ENCODE measurements at regions not wholly inside any gene's neighbourhood (a gene's known extent, or its start where the extent isn't known, plus 50 kb on each side); places are given as distances from the start of the nearest gene placed in this dataset.

DNA sequence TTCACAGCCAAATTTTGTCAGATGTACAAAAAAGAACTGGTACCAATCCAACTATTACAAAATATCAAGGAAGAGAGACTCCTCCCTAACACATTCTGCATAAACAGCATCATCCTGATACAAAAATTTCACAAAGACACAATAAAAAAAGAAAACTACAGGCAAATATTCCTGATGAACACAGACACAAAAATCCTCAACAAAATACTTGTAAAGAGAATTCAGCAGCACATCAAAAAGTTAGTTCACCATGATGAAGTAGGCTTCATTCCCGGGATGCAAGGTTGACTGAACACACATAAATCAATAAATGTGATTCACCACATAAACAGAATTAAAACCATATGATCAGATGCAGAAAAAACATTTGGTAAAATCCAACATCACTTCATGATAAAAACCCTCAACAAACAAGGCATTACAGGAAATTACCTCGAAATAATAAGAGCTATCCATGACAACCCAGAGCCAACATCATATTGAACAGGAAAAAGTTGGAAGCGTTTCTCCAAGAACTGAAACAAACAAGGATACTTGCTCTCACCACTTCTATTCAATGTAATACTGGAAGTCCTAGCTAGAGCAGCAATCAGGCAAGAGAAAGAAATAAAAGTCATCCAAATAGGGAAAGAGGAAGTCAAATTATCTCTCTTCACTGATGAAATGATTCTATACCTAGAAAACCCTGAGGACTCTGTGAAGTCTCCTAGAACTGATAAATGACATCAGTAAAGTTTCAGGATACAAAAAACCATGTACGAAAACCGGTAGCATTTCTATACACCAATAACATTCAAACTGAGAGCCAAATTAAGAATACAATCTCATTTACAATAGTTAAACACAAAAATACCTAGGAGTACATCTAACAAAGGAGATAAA is 223.1 kb downstream of the REEP3 start:
- no peak for DNase-seq (ENCODE audit: low spot score)

DNA sequence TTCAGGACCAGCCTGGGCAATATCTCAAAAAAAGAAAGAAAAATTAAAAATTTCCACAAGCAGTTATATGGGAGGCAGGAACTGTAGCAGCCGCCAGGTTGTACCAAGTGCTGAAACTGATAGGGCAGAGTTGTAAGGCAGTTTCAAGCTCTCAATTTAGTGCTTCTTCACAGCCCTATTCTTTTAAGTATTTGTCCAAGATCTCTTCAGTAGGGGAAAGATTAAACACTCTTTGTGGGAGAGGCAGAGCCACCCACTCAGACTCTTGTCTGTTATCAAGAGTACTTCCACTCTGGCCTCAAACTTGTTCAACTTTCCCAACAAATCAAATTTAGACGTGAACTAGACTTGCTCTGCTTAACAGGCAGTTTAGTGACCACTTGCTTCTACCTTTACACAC is 228.7 kb downstream of the REEP3 start:
- no peak for DNase-seq (ENCODE audit: low spot score)

- no peak for DNase-seq (ENCODE audit: low spot score)
These were observed 230.6 kb downstream of the REEP3 start for GRCh38 chr10:63751836-63752235.

DNA sequence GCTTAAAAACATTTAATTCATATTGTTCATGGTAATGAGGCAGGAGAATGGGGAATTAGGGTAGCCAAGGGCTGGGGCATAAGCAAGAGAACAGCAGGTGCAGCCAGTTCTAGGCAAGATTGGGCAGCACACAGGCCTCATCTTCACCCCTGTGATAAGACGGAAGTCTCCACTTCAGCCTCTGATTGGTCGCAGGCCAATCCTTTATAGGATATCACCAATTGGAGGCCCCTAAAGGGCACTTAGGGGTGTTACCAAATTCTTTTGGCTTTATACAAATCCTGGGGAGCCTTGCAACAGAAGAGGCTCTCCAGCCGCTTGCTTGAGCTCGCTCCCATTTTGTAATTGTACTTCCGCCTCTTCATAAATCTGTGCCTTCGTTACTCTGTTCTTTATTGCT is 231.1 kb downstream of the REEP3 start:
- DNase-seq (ENCODE audit: low spot score): no peak

- DNase-seq (ENCODE audit: low spot score): no peak
These were observed 232.6 kb downstream of the REEP3 start for GRCh38 chr10:63753808-63754207.

DNA sequence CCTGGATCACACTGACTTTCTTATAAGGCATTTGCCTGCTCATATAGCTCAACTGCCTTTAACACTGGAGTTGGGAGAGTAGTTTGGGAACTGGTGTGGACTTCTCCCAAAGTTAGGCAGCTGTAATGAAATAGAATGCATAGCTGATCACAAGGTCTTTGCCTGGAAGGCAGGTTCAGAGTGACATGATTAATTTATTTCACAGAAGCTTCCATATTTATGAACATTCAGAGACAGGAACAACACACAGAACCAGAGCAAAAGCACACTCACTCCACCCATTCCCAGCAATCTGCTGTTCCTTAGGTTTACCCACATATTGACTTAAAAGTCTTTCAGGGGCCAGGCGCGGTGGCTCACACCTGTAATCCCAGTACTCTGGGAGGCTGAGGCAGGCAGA is 234.2 kb downstream of the REEP3 start:
- no peak for DNase-seq (ENCODE audit: low spot score)

DNA sequence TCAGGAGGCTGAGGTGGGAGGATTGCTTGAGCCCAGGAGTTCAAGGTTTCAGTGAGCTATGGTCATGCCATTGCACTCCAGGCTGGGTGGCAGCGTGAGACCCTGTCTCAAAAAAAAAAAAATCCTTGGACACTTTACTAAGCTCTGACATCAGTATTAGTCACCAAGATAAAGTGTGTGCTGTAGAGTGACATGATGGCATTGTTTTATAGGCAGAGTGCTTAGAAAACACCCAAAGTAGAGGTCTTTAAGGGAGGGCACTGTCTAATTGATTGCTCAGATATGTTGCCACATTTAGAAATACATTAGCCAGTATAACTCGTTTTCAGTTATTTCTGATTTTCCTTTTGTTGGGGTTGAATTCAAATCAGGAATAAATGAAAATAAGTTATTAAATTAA is 235.9 kb downstream of the REEP3 start:
- DNase-seq (ENCODE audit: low spot score): no peak

DNA sequence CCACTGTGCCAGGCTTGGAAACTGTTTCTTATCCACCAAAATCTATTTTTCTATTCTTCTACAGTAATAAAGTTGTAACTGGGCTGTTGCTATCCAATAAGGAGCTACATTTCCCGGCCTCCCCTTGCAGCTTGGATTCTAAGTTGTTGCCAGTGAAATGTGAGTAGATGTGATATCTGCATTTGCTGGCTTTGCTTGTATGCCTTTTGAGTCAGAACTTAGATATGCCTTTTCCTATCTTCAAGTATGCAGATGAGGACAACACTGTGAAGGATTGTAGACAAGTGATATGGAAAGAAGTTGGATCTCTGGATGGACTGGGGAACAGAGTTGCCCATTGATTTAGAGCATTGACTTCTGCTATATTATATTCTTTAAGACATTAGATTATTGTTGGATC is 236.9 kb downstream of the REEP3 start:
- DNase-seq (ENCODE audit: low spot score): no peak

DNA sequence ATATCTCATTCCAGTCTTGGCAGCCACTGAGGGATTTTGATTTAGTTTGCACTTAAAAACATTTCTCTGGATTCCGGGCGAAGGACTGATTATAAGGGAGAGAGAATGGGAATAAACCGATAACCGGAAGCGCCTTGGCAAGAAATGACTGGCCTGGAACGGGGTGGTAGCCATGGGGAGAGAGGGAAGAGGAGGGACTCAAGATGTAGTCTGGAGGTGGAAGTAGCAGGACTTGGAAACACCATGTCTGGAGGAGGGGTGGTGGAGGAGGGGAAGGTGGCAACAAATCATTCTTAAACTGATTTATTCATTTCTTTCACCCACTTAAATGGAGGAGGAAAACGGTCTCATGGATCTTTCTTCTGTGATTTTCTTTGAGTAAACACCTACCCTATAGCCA is 238.1 kb downstream of the REEP3 start:
- no peak for DNase-seq (ENCODE audit: low spot score)

DNA sequence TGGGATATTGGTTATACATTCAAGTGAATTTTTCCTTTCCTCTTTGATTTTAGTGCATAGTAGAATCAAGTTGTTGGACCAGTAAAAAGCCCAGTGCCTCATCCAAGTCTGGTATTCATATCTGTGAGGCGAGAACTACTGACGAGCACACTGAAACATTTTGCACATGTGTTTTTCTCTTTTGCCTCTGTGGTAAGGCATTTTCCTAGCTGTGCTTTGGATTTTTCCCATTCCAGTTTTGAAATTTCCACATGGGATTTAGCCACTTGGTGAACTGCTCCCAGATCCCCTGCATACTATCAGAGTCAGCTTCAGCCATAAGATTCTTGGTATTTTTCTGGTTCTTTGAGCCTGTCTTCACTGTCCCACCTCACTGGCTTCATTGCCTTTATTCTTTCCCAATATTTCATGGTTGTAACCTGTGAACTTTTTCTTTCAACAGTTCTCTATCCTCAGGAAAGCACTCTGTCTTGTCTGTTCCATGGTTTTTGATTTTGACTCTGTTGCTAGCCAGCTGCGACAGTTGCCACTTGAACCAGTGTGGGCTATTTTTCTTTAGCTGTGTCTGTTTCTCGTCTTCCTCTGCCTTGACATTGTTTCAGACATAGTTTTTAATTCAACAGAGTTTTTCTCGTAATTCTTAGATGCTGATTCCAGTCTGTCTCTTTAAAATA is 239.0 kb downstream of the REEP3 start:
- no peak for DNase-seq (ENCODE audit: low spot score)

DNA sequence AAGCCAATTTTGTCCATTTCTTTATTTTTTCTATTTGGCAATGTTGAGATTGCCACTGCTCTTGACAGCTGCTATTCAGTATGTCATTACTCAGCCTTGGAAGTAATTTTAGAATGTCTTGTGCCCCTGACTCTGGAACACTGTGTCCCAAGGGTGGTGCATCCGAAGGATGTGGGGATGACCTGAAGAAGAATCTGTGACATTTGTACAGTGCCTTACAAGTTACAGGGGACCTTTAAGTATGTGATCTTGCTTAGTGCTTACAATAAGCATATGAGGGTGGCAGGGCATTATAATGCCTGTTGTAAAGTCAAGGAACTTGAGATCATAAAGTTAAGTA is 239.5 kb downstream of the REEP3 start:
- DNase-seq (ENCODE audit: low spot score): no peak

- no peak for DNase-seq (ENCODE audit: low spot score)
These were observed 240.0 kb downstream of the REEP3 start for GRCh38 chr10:63761243-63761642.

- DNase-seq (ENCODE audit: low spot score): no peak
These were observed 242.5 kb downstream of the REEP3 start for GRCh38 chr10:63763744-63764143.

GRCh38 chr10:63765126-63765525 is 243.9 kb downstream of the REEP3 start:
- no peak for DNase-seq (ENCODE audit: low spot score)

GRCh38 chr10:63766745-63767137 is 245.5 kb downstream of the REEP3 start:
- DNase-seq (ENCODE audit: low spot score): no peak

DNA sequence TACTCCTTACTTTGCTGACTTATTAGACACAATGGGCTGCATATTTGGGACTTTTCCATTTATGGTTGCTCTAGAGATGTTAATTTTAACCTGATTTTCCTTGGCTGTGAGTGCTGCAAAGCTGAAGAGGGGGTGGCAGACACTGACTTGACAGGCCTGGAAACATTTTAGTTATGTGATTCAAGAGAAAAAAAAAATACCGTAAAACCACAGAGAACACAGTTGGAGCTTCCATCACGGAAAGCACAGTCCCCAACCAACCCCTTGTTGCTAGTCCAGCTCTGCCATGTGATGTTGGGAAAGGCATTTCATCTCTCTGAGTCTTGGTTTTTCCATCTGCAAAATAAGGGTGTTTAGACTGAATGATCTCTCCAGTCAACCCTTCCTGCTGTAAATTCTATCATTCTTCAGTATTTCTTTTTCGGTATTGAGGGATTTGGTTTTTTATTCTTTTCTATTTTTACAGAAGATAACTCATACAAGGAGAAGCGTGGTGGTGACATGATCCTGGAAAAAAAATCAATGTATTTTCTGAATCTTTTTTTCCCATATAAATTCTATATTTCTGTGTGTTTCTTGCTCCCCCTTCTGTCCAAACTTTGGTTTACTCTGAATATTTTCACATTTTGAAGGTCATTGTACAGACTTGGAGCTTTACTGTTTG is 246.1 kb downstream of the REEP3 start:
- DNase-seq (ENCODE audit: low spot score): no peak

GRCh38 chr10:63769367-63769766 is 248.2 kb downstream of the REEP3 start:
- DNase-seq (ENCODE audit: low spot score): no peak

GRCh38 chr10:63770523-63770922 is 249.3 kb downstream of the REEP3 start:
- no peak for DNase-seq (ENCODE audit: low spot score)

DNA sequence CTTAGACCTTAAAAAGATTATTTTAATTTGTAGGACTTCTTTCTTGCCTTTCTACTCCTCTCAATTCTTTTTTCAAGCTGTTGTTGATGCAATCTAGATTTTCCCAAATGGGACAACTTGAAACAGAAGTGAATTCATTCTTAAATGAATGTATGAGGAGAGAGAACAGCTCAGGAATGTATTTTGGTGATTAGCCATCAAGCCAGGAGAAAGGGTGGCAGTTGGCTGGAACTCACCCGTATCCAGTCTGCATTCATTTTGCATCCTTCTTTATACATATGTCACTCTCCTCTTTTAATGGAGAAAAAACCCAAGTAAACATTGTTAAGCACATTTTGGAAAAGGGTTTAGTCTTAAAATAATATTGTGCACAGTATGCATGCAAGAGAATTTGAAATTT is 251.3 kb downstream of the REEP3 start:
- DNase-seq (ENCODE audit: low spot score): no peak

DNA sequence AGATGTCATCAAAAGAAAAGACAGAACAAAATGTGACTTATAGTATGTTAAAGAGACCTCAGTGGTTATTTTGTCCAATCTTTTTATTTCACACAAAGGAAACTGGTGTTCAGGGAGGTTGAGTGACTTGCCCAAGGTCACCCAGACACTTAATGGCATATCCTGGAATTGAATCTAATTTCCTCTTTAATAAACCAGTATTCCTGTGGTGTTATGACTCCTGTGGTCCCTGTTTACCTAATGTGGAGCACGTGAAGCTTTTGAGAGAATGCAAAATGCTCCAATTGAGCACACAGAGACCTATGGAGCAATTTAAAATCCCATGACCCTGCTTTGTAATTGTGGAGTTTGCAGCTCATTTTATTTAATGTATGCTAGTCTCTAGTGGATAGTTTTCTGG is 251.9 kb downstream of the REEP3 start:
- DNase-seq (ENCODE audit: low spot score): no peak

- no peak for DNase-seq (ENCODE audit: low spot score)
These were observed 252.8 kb downstream of the REEP3 start for GRCh38 chr10:63773962-63774361.

DNA sequence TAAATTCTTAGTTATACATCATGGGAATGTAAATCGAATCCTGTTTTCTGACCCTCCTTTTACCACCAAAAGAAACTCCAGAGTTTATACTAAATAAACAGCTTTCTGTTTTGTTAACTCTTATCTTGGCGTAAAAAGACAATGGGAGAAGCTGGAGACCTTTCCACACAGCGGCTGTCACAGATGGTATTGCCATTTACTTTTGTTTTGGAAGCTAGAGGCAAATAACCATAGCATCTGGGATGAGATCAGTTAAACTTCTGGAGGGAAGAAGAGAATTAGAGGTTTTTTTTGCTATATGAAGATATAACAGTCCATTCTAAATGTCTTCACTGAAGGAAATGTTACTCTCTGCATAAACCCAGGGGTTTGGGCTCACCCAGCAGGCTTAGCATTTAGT is 258.9 kb downstream of the REEP3 start:
- DNase-seq (ENCODE audit: low spot score): no peak

DNA sequence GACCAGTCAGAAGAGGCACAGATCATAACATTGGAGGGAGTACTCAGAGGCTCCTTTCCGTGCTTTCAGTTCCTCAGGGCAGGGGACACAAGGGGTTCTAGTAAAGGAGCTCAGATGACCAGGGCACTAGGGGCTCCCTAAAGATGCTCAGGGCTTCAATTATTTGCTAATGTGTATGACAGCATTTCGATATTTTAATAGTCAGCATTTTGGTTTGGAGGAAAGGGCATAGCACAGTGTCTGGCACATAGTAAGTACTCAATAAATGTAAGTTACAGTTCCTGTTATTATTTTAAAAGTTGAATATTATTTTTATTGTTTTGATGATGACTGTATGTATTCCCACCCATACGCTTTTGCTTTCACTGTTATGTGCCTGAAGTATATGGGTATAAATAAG is 260.0 kb downstream of the REEP3 start:
- DNase-seq (ENCODE audit: low spot score): no peak
